ENCODE measurements at regions not wholly inside any gene's neighbourhood (a gene's known extent, or its start where the extent isn't known, plus 50 kb on each side); places are given as distances from the start of the nearest gene placed in this dataset.

DNA sequence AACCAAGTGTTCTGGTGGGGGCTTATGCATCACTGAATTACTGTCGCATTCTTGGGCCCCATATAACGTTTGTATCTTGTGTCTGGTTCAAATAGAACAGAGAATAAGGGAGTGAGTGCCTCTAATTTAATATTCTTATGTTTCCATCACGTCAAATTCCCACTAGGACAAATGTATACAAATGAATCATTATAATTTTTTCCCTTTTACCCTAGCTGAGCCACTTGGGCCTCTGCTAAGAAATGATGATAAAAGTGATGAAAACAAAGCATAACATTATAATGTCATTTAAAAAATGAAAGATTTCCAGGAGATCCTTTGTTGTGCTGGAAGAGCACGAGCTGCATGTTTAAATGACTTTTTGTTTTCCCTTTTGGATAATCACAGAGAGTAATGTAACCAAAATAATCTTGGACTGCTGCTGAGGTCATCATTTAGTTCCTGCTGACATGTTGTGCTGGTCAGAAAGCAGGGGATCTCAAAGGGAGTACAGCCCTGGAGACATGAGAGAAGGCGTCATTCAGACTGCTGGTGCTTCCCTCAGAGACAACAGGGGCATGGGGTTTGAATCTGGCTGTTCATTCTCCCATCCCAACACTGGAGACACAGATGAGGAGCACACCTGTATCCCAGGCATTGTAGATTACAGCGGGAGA, 105.1 kb upstream of the SCOC start:
- POLR2A ChIA-PET: no interaction called here
- peaks cover 7 to 19% of the 10 kb centered on the region in 2 donors for H3K27me3 Mint-ChIP-seq

DNA sequence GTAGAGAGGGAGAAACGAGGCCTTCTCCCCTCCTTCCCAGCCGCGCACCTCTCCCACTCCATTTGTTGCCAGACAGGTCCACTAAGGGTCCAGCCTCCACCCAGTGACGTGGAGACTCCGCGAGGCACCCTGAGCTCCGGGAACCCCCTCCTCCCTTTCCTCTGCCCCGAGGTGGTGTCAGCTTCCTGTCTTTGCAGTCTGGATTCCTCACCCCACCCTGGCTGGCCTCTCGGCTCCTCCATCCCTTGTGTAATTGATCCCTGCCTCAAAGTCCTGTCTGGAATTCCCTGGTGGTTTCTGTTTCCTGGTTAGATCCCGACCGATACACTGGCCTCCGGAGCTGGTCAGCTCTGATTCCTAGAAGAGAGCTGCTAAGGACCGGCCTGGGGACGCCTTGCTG, 105.9 kb upstream of the SCOC start:
- Histone ChIP-seq H3K27ac (ENCODE audit: low read depth, low read length) (no peak overlapping the region), H3K9me3 (ENCODE audit: low read length) (no peaks in the 10 kb centered on the region), H3K27me3 (ENCODE audit: insufficient read depth, low read length, poor library complexity, severe bottlenecking) (no peaks in the 10 kb centered on the region), H3K4me3 (ENCODE audit: low read length) (no peak overlapping the region), H3K4me1 (ENCODE audit: insufficient read depth, low read length) (no peaks in the 10 kb centered on the region), H3K36me3 (ENCODE audit: insufficient read depth, low read length) (no peaks in the 10 kb centered on the region)
- DNase-seq: no peak
- Mint-ChIP-seq H3K9me3 (no peaks in the 10 kb centered on the region), H3K4me3 (no peak overlapping the region), H3K27me3 (peaks cover 7 to 26% of the 10 kb centered on the region in 2 donors), H3K4me1 (no peaks in the 10 kb centered on the region), H3K27ac (no peak overlapping the region), H3K36me3 (no peaks in the 10 kb centered on the region)
- ChIA-PET POLR2A (no interaction called here), CTCF (interaction anchor here (0.8 to 2.3 kb wide), 2 partner anchors 8 to 15 kb away, joined by 3 to 6 read pairs; no protein-coding TSS in a partner anchor)

More for the DNA sequence above, 105.1 kb upstream of the SCOC start:
- Mint-ChIP-seq H3K4me1 (no peaks in the 10 kb centered on the region), H3K27ac (no peak overlapping the region), H3K9me3 (no peaks in the 10 kb centered on the region), H3K4me3 (no peak overlapping the region), H3K36me3 (no peaks in the 10 kb centered on the region)
- Histone ChIP-seq H3K4me3 (ENCODE audit: low read length) (no peak overlapping the region), H3K4me1 (ENCODE audit: insufficient read depth, low read length) (no peaks in the 10 kb centered on the region), H3K36me3 (ENCODE audit: insufficient read depth, low read length) (no peaks in the 10 kb centered on the region), H3K27me3 (ENCODE audit: insufficient read depth, low read length, poor library complexity, severe bottlenecking) (no peaks in the 10 kb centered on the region), H3K9me3 (ENCODE audit: low read length) (no peaks in the 10 kb centered on the region), H3K27ac (ENCODE audit: low read depth, low read length) (no peak overlapping the region)
- CTCF ChIA-PET: interaction anchor here (0.8 to 2.3 kb wide), 2 partner anchors 9 to 15 kb away, joined by 3 to 6 read pairs; no protein-coding TSS in a partner anchor
- no peak for DNase-seq

DNA sequence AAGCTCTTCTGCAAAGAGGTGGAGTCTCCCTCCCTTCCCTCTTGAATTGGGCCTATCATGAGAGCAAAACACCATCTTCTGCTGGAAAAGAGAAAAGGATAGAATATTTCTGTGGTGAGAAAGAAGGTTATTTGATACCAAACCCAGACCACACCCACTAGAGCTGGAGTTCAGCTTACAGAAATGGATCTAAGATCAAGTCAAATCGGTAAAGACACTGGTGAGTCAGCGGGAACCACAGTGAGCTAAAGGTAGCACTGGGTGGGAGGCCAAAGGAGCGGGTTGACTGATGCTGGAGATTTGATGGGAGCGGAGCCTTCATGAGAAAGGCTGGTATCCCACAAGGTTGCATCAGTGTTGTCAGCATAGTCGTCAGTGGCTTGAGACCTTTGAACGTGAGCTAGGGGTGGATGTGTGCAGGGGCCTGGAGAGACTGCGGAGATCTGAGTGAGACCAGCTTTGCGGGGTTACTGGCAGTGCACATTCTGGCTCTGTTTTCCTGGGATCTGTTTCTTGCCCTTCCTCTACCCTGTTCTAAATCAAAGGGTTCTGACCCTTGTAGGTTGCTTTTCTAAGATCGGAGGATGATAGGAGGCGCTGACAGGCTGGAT, 106.4 kb upstream of the SCOC start:
- H3K27ac ChIP-seq (ENCODE audit: low read depth, low read length): no peak overlapping the region
- no peaks in the 10 kb centered on the region for H3K9me3 ChIP-seq (ENCODE audit: low read length)
- ChIA-PET POLR2A (no interaction called here), CTCF (interaction anchor here (2.3 kb wide), 1 partner anchor 14 kb away, joined by 6 read pairs; no protein-coding TSS in a partner anchor)
- Mint-ChIP-seq H3K9me3 (no peaks in the 10 kb centered on the region), H3K27me3 (peaks cover 7 to 23% of the 10 kb centered on the region in 2 donors), H3K27ac (no peak overlapping the region), H3K4me1 (no peaks in the 10 kb centered on the region), H3K4me3 (no peak overlapping the region), H3K36me3 (no peaks in the 10 kb centered on the region)
- no peaks in the 10 kb centered on the region for H3K36me3 ChIP-seq (ENCODE audit: insufficient read depth, low read length)
- H3K4me3 ChIP-seq (ENCODE audit: low read length): no peak overlapping the region
- DNase-seq: no peak
- H3K27me3 ChIP-seq (ENCODE audit: insufficient read depth, low read length, poor library complexity, severe bottlenecking): no peaks in the 10 kb centered on the region
- H3K4me1 ChIP-seq (ENCODE audit: insufficient read depth, low read length): no peaks in the 10 kb centered on the region

DNA sequence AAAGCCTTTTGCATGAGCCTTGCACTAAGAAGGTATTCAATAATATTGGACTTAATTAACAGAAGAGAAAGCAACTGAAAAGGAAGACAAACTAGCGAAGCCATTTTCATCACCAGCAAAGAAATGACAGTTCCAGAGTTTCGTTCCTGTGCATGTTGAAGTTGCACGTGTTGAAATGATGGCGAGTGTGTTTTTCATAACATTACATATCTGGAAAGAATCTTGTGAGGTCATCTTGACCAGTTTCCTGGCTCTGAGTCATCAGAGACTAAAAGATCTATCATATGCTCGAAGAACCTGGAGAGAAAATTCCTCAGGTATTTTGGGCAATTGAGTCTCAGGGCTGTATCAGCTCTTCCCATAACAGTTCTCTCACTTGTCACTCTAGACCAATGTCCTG, 106.2 kb upstream of the MAML3 start:
- H3K4me1 ChIP-seq (ENCODE audit: insufficient read depth, low read length): no peaks in the 10 kb centered on the region
- no peak for DNase-seq
- no peaks in the 10 kb centered on the region for H3K9me3 Mint-ChIP-seq
- H3K27me3 ChIP-seq (ENCODE audit: insufficient read depth, low read length, poor library complexity, severe bottlenecking): no peaks in the 10 kb centered on the region
- H3K27ac ChIP-seq (ENCODE audit: low read depth, low read length): no peak overlapping the region
- H3K36me3 ChIP-seq (ENCODE audit: insufficient read depth, low read length): no peaks in the 10 kb centered on the region
- H3K27ac Mint-ChIP-seq: no peak overlapping the region
- H3K36me3 Mint-ChIP-seq: no peaks in the 10 kb centered on the region
- ChIA-PET POLR2A (no interaction called here), CTCF (no interaction called here)
- H3K9me3 ChIP-seq (ENCODE audit: low read length): no peaks in the 10 kb centered on the region
- H3K27me3 Mint-ChIP-seq: peaks cover 7 to 40% of the 10 kb centered on the region in 2 donors
- no peak overlapping the region for H3K4me3 ChIP-seq (ENCODE audit: low read length)
- no peak overlapping the region for H3K4me3 Mint-ChIP-seq
- H3K4me1 Mint-ChIP-seq: no peaks in the 10 kb centered on the region

DNA sequence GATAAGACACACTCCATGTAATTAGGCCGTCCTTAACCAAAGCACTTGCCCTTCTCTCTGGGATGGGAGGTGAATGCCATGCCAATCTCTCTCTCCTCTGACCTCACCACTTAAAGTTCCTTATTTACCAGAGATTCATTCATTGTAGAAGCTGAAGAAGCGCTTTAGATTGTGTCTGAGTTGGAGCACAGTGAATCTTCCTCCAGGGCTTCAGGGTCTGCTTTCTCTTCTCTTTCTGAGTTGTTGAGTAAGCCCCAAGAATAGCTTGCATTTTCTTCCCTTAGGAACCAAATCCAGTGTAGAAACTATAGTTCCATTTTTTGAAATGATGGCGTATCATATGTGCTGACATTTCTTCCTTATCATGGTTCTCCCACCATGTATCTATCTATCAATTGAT, 104.5 kb upstream of the MAML3 start:
- Histone ChIP-seq H3K27ac (ENCODE audit: low read depth, low read length) (no peak overlapping the region), H3K9me3 (ENCODE audit: low read length) (no peaks in the 10 kb centered on the region), H3K4me3 (ENCODE audit: low read length) (no peak overlapping the region), H3K4me1 (ENCODE audit: insufficient read depth, low read length) (no peaks in the 10 kb centered on the region), H3K27me3 (ENCODE audit: insufficient read depth, low read length, poor library complexity, severe bottlenecking) (peaks cover 11% of the 10 kb centered on the region), H3K36me3 (ENCODE audit: insufficient read depth, low read length) (no peaks in the 10 kb centered on the region)
- ChIA-PET CTCF (no interaction called here), POLR2A (no interaction called here)
- Mint-ChIP-seq H3K27ac (no peak overlapping the region), H3K4me1 (peaks cover 2 to 4% (median 3%) of the 10 kb centered on the region in 3 donors), H3K27me3 (peaks cover 16 to 56% of the 10 kb centered on the region in 2 donors), H3K9me3 (no peaks in the 10 kb centered on the region), H3K36me3 (no peaks in the 10 kb centered on the region), H3K4me3 (no peak overlapping the region)
- no peak for DNase-seq

DNA sequence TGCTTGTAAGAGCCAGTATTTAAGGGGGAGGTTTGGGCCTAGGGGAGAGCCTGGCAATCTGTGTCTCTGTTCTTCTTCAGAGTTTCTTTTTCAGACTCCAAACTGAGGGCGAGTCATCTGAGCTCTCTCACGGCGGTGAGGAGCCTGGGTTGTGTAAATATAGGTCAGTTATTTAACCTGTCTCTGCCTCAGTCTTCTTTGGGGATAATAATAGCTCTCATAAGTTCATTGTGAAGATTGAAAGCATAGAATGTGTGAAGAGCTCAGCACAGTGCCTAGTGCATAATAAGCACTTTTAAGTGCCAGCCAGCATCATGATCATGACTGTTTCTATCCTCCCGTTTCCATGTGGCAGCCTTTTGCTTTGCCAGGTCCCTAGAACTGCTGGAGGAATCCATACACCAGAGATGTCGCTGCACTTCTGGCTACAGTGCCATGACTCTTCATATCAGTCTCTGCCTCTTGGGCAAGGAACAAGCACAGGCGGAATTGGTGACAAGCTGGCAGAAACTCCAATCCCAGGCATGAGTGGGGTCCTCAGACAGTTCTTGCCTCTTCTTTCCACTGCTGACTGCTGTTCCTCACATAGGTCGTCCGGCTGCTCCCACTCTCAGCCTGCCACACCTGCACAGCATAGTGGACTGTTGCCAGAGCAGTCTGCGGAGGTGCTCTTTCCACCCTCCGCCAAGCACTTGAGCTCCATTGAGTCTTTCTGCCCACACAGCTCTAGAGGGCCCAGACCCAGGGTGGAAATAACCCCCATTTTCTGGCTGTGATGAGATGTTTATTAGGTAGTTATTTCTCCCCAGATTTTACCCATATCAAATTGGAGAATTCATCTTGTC, 103.7 kb upstream of the MAML3 start:
- H3K36me3 ChIP-seq (ENCODE audit: insufficient read depth, low read length): no peaks in the 10 kb centered on the region
- no peaks in the 10 kb centered on the region for H3K4me1 ChIP-seq (ENCODE audit: insufficient read depth, low read length)
- Mint-ChIP-seq H3K36me3 (no peaks in the 10 kb centered on the region), H3K27ac (no peak overlapping the region), H3K27me3 (peaks cover 16 to 51% of the 10 kb centered on the region in 2 donors), H3K9me3 (no peaks in the 10 kb centered on the region), H3K4me3 (no peak overlapping the region), H3K4me1 (peaks cover 3 to 7% (median 5%) of the 10 kb centered on the region in 3 donors)
- no peaks in the 10 kb centered on the region for H3K9me3 ChIP-seq (ENCODE audit: low read length)
- H3K27ac ChIP-seq (ENCODE audit: low read depth, low read length): no peak overlapping the region
- no peak overlapping the region for H3K4me3 ChIP-seq (ENCODE audit: low read length)
- ChIA-PET CTCF (no interaction called here), POLR2A (no interaction called here)
- peaks cover 14% of the 10 kb centered on the region for H3K27me3 ChIP-seq (ENCODE audit: insufficient read depth, low read length, poor library complexity, severe bottlenecking)
- no peak for DNase-seq

DNA sequence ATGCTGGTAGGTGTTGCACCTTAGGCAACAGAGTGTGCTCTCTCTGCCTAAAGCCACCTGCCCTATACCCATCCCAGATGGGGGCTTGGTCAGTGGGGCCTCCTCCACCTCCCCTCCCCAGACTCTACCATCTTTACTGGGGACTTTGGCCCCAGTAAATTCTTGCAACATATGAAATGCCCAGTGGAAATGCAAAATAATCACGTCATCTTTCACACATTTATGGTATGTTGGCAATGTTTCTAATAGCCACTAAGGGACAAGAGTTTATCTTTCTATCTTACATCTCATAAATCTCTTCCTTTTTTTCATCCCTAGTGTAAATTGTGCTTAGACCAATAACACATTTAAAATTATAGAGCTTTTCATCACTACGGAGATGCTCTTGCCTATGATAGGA, 103.0 kb upstream of the MAML3 start:
- H3K36me3 ChIP-seq (ENCODE audit: insufficient read depth, low read length): no peaks in the 10 kb centered on the region
- Mint-ChIP-seq H3K9me3 (no peaks in the 10 kb centered on the region), H3K36me3 (no peaks in the 10 kb centered on the region), H3K27ac (no peak overlapping the region), H3K27me3 (peaks cover 21 to 53% of the 10 kb centered on the region in 2 donors), H3K4me1 (peaks cover 6 to 9% (median 9%) of the 10 kb centered on the region in 3 donors), H3K4me3 (no peak overlapping the region)
- peaks cover 19% of the 10 kb centered on the region for H3K27me3 ChIP-seq (ENCODE audit: insufficient read depth, low read length, poor library complexity, severe bottlenecking)
- H3K27ac ChIP-seq (ENCODE audit: low read depth, low read length): no peak overlapping the region
- H3K9me3 ChIP-seq (ENCODE audit: low read length): no peaks in the 10 kb centered on the region
- CTCF ChIA-PET: no interaction called here
- no peak for DNase-seq
- no peak overlapping the region for H3K4me3 ChIP-seq (ENCODE audit: low read length)
- POLR2A ChIA-PET: no interaction called here
- H3K4me1 ChIP-seq (ENCODE audit: insufficient read depth, low read length): no peaks in the 10 kb centered on the region

DNA sequence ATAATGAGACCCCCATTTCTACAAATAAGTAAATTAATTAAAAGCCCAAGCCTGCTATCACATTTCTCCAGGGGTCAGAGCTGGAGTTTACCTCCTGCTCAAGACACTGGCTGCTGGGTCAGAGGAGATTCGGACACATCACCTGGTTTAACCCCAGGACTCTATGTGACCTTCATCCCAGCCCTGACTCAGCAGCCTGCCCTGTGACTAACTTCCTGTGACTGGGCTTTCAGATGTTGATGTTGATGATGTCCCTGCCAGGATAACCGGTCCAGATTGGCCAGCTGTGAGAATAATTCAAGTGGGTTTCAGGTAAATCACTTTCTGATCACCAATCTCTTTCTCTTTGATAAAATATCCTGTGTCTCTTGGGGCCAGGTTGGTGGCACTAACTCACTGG, 102.4 kb upstream of the MAML3 start:
- no peak overlapping the region for H3K27ac ChIP-seq (ENCODE audit: low read depth, low read length)
- no peaks in the 10 kb centered on the region for H3K36me3 ChIP-seq (ENCODE audit: insufficient read depth, low read length)
- H3K9me3 ChIP-seq (ENCODE audit: low read length): no peaks in the 10 kb centered on the region
- ChIA-PET CTCF (no interaction called here), POLR2A (no interaction called here)
- H3K4me3 Mint-ChIP-seq: no peak overlapping the region
- peaks cover 26 to 56% of the 10 kb centered on the region in 2 donors for H3K27me3 Mint-ChIP-seq
- H3K27ac Mint-ChIP-seq: no peak overlapping the region
- no peaks in the 10 kb centered on the region for H3K4me1 ChIP-seq (ENCODE audit: insufficient read depth, low read length)
- peaks cover 7 to 9% (median 9%) of the 10 kb centered on the region in 3 donors for H3K4me1 Mint-ChIP-seq
- H3K27me3 ChIP-seq (ENCODE audit: insufficient read depth, low read length, poor library complexity, severe bottlenecking): peaks cover 19% of the 10 kb centered on the region
- no peak overlapping the region for H3K4me3 ChIP-seq (ENCODE audit: low read length)
- no peaks in the 10 kb centered on the region for H3K36me3 Mint-ChIP-seq
- DNase-seq: no peak
- H3K9me3 Mint-ChIP-seq: no peaks in the 10 kb centered on the region
